GM12873 (cell line): ENCODE measurements at regions not wholly inside any gene's neighbourhood (a gene's known extent, or its start where the extent isn't known, plus 50 kb on each side); places are given as distances from the start of the nearest gene placed in this dataset.

Source experiments
- CTCF ChIP-seq: IDR thresholded peaks from 2 replicates; pipeline ENCODE4 v1.5.1; 2012; ENCODE audit warnings: low read depth, mild to moderate bottlenecking, moderate library complexity, low read length, control low read depth; ENCODE audit not compliant: insufficient read depth; ENCODE audit errors: missing control alignments

DNA sequence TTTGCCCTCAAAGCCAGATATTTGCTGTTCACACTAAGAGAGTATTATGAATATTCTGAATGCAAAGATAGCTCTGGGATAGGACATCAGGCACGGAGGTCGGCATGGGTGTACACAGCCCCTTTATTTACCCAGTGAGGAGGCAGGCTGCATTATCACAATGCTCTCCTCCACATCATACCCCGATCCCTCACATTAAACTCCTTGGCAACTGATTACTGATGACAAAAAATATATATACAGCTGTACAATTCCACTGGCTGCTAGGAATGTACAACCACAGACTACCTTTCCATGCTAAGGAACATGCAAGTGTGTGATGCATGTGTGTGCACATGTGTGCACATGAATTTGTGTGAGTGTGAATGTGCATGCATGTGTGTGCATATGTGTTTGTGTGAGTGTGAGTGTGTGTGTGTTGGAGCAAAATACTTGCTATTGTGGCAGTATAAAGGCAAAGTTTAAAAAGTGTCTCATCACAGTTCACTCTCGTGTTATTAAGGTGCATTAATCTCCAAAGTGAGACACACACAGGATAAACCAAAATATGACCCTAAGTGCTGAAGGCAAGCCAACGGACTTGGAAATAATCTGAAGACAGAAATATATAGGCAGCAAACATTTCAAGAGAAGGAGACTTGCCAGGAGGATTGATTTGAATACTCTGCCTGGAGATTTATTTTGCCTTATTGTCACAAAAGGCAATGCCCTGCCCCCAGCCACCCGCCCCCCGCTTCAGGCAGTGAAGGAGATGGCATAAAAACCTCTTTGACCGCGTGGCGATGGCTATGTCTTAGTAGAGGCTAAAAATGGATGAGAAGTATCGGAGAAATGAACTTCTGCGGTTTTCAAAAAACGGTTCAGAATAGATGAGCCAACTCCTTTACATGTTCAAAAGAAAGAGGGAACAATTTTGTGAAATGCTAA is 274.8 kb downstream of the TSHZ3 start:
- TF ChIP-seq CTCF: no peak

GRCh38 chr19:31073485-31074198 is 275.6 kb downstream of the TSHZ3 start:
- TF ChIP-seq CTCF: no peak

DNA sequence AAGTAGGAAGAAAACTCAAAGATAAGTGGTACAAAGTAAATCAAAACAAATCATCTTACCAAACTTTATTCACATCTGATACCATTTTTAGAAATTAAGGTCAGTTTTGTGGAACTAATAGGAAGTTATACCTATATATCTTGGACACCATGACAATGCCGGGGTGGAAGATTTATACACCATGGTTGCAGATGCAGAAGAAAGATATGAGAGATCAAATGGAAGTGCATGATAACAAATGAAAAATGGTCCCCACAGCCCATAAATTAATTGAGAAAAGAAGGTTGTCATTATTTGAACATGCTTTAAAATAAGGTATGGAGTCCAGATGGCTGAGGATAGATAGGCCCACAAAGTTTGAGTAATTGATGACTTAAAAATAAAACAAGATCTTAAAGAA is 276.8 kb downstream of the TSHZ3 start:
- TF ChIP-seq CTCF: no peak

DNA sequence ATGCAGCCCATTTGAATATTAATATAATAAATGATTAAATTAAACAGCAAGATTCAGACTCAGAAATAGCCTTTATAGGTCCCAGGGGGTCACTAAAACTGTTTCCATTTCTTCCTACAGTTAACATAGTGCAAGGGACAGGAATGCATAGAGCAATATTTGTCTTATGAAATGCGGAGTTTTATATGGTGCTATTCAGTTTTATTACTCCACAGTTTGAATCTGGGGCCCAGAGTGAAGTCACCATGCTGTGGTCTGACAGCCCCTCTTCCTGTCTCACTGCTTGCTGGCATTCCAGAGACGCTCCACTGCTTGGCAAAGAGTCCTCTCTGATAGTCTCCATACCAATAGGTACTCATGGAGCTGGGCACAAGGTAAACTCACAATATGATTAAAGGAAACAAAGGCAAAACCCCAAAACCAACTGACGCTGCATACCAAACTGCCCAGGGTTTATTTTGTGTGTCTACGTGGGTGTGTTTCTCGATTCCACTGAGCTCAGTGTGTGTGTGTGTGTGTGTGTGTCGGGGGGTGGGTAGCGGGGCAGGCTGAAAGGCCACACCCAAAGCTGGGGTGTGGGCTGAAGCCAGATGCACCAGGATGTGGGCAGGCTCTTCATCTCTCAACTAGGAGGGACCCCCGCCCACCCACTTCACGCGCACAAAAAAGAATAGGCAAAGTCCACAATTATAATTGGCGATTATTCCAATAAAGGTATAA is 277.9 kb downstream of the TSHZ3 start:
- TF ChIP-seq CTCF: no peak

DNA sequence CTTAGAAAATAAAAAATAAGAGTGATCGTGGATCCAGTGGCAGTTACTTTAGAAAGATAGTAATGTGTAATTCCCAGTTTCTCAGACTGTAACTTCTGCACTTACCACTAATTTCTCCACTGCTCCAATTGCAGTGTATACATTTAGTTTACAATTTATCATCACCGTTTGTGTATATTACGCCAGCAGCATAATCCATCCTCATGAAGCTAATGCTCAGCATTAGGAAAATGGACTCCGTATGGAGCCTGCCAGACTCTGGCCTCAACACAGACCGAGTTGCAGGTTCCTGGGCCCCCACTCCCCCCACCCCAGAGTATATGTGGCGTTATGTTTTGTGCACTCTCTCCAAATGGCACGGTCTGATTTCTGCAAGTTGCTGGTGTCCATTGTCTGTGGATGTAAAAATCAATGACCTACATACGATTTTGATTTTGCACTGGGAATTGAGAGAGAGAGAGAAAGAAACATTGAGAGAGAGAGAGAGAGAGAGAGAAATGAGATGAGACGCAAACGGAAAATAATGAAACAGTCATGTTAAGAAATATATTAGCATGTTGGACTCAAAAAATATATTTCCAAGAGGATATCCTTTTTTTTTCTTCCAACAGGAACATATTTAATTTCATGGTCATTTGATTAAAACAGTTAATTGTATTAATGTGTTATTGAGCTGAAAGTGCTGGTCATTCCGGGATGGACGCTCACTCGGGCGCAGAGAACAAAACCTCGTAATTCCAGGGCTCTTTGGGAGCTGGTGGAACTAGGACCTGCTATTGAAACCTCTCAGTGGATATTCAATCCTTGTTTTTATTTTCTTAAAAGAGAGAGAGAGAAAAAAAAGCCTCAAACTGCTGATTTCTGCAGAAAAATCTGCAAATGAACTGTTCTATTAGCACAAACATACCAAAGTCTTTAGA is 278.8 kb downstream of the TSHZ3 start:
- no peak for TF ChIP-seq CTCF

- TF ChIP-seq CTCF: no peak
These were observed 281.0 kb downstream of the TSHZ3 start for GRCh38 chr19:31068268-31068667.
